Panc1 (cell line): ENCODE measurements at regions not wholly inside any gene's neighbourhood (a gene's known extent, or its start where the extent isn't known, plus 50 kb on each side); places are given as distances from the start of the nearest gene placed in this dataset.

Experiments
- ATAC-seq: fragments of 200-7000 bp; cut with Tn5 transposase; 2 replicates; pipeline ENCODE4 v1.9.1; 2020; ENCODE audit warnings: mild to moderate bottlenecking, moderate library complexity
- BruUV-seq: library from RNA; stranded (reverse); fragments of 400-500 nt; replicated peaks from 2 replicates; lab custom pipeline; 2021; lab: Mats Ljungman, UMichigan
- CTCF ChIA-PET: fragments of 300-600 bp; sonication (Branson Sonifier 250); formaldehyde crosslinking; loops from one replicate; lab custom pipeline; 2022; ENCODE audit warnings: antibody characterized with exemption; lab: Charles Lee
- POLR2A ChIA-PET: fragments of 300-600 bp; sonication (Branson Sonifier 250); formaldehyde crosslinking; loops from one replicate; lab custom pipeline; 2022; ENCODE audit warnings: antibody characterized with exemption; lab: Charles Lee
- DNase-seq: peaks from one replicate; pipeline ENCODE4 v3.0.0-alpha.2; 2010; ENCODE audit warnings: low read depth, low spot score
- H3K27ac ChIP-seq: 2 replicates; pipeline ENCODE4 v1.5.1; 2011; ENCODE audit warnings: mild to moderate bottlenecking, low read length, inconsistent platforms
- H3K27me3 ChIP-seq: fragments of 200-500 bp; sonication (Bioruptor generic); 2 replicates; pipeline ENCODE4 v1.6.0; 2014; ENCODE audit warnings: low read length, inconsistent platforms; ENCODE audit not compliant: control insufficient read depth, insufficient read depth
- H3K36me3 ChIP-seq: fragments of 200-500 bp; sonication (Bioruptor generic); 2 replicates; pipeline ENCODE4 v1.5.1; 2014; ENCODE audit warnings: inconsistent platforms, mild to moderate bottlenecking, low read length, moderate library complexity; ENCODE audit not compliant: control insufficient read depth, insufficient read depth
- H3K4me1 ChIP-seq: 2 replicates; pipeline ENCODE4 v1.5.1; 2011; ENCODE audit warnings: inconsistent platforms, mild to moderate bottlenecking, low read length, moderate library complexity; ENCODE audit not compliant: control insufficient read depth, insufficient read depth
- H3K4me3 ChIP-seq, 2 experiments: 2 replicates each; pipeline ENCODE4 v1.5.1; 2011 to 2012; ENCODE audit warnings: low read depth in 2 of 2, low read length in 2 of 2, mild to moderate bottlenecking in 2 of 2, inconsistent platforms in 1 of 2, moderate library complexity in 1 of 2
- H3K9me3 ChIP-seq: fragments of 200-500 bp; sonication (Bioruptor generic); 2 replicates; pipeline ENCODE4 v1.5.1; 2014; ENCODE audit warnings: low read depth, mild to moderate bottlenecking, inconsistent platforms, low read length, moderate library complexity; ENCODE audit not compliant: control insufficient read depth, insufficient read depth
- CTCF ChIP-seq: fragments of 450-650 bp; IDR thresholded peaks from 2 replicates; pipeline ENCODE4 v1.5.1; 2017; ENCODE audit warnings: mild to moderate bottlenecking
- POLR2AphosphoS5 ChIP-seq: IDR thresholded peaks from 2 replicates; pipeline ENCODE4 v1.6.1; 2012; ENCODE audit warnings: mild to moderate bottlenecking, low read depth, low read length, moderate library complexity
- SIN3A ChIP-seq: IDR thresholded peaks from 2 replicates; pipeline ENCODE4 v1.6.1; 2012; ENCODE audit warnings: low read depth, mild to moderate bottlenecking, low read length, moderate library complexity, borderline replicate concordance; ENCODE audit not compliant: insufficient read depth
- TCF7L2 ChIP-seq: IDR thresholded peaks from 2 replicates; pipeline ENCODE4 v1.6.1; 2011; ENCODE audit warnings: mild to moderate bottlenecking, low read depth, low read length, inconsistent platforms
- in situ Hi-C: cut with HindIII; loops from 2 replicates; pipeline ENCODE4 v1.10.0; 2016; ENCODE audit warnings: low sequenced_read_pairs, low pct_unique_long_range_greater_than_20kb
- intact Hi-C: fragments of 100-400 bp; cut with micrococcal nuclease; formaldehyde crosslinking; loops from one replicate; pipeline ENCODE4 v1.10.0; 2022; ENCODE audit not compliant: unreplicated experiment
- TF ChIP-seq, protein P1 (sequence below), 2 experiments: IDR thresholded peaks; 2 replicates each; pipeline ENCODE4 v1.6.1; 2011 to 2012; ENCODE audit warnings: low read depth in 2 of 2, control low read depth in 1 of 2, low read length in 1 of 2, mild to moderate bottlenecking in 1 of 2, moderate library complexity in 1 of 2; ENCODE audit not compliant: insufficient read depth in 1 of 2

DNA sequence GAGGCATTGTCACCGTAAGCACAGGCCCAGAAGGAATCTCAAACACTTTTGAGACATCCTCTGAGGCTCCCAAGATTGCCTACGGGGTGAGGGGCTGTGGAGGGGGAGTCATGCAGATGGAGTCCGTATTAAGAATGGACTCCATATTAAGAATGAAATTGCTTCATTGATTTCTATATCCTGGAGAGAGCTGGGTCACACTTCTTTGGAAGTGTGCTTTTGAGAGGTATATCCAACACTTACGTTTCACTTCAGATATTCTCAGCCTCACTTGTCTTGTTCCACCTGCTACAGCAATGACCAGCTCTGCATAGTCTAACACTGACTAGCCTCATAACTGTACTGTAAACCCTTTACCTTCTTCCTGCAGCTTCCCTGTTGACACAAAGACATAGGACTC, 62.6 kb upstream of the ARHGAP5 start:
- ATAC-seq: no peak
- TF ChIP-seq, protein P1, sequence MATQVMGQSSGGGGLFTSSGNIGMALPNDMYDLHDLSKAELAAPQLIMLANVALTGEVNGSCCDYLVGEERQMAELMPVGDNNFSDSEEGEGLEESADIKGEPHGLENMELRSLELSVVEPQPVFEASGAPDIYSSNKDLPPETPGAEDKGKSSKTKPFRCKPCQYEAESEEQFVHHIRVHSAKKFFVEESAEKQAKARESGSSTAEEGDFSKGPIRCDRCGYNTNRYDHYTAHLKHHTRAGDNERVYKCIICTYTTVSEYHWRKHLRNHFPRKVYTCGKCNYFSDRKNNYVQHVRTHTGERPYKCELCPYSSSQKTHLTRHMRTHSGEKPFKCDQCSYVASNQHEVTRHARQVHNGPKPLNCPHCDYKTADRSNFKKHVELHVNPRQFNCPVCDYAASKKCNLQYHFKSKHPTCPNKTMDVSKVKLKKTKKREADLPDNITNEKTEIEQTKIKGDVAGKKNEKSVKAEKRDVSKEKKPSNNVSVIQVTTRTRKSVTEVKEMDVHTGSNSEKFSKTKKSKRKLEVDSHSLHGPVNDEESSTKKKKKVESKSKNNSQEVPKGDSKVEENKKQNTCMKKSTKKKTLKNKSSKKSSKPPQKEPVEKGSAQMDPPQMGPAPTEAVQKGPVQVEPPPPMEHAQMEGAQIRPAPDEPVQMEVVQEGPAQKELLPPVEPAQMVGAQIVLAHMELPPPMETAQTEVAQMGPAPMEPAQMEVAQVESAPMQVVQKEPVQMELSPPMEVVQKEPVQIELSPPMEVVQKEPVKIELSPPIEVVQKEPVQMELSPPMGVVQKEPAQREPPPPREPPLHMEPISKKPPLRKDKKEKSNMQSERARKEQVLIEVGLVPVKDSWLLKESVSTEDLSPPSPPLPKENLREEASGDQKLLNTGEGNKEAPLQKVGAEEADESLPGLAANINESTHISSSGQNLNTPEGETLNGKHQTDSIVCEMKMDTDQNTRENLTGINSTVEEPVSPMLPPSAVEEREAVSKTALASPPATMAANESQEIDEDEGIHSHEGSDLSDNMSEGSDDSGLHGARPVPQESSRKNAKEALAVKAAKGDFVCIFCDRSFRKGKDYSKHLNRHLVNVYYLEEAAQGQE (IDR thresholded peaks at IDR 0.05; ENCODE audit: insufficient read depth in 1 of 2, low read depth in 2 of 2, low read length in 1 of 2): no peak
- TF ChIP-seq SIN3A: no peak
- TF ChIP-seq POLR2AphosphoS5: no peak
- ChIA-PET CTCF (no interaction called here), POLR2A (no interaction called here)
- Histone ChIP-seq H3K36me3 (no peaks in the 10 kb centered on the region), H3K4me3 (no peak overlapping the region), H3K4me1 (peaks cover 11% of the 10 kb centered on the region), H3K27me3 (no peaks in the 10 kb centered on the region), H3K9me3 (no peaks in the 10 kb centered on the region), H3K27ac (no peak overlapping the region)
- no TSS peak for BruUV-seq
- intact Hi-C loops: no loop called here
- in situ Hi-C loops: no loop called here
- no peak for DNase-seq

GRCh38 chr14:32015166-32015565, 61.9 kb upstream of the ARHGAP5 start:
- no peak for ATAC-seq
- TF ChIP-seq SIN3A: no peak
- no peak for TF ChIP-seq CTCF
- TF ChIP-seq, protein P1 (IDR thresholded peaks at IDR 0.05; ENCODE audit: insufficient read depth in 1 of 2, low read depth in 2 of 2, low read length in 1 of 2): no peak
- no peak for TF ChIP-seq TCF7L2
- TF ChIP-seq POLR2AphosphoS5: no peak
- POLR2A ChIA-PET: no interaction called here

More at GRCh38 chr14:32015166-32015565, 61.9 kb upstream of the ARHGAP5 start:
- Histone ChIP-seq H3K4me1 (peaks cover 6% of the 10 kb centered on the region; the same call in 1 of the 2 replicates), H3K27me3 (no peaks in the 10 kb centered on the region), H3K9me3 (no peaks in the 10 kb centered on the region), H3K36me3 (no peaks in the 10 kb centered on the region), H3K4me3 (no peak overlapping the region), H3K27ac (no peak overlapping the region)
- no TSS peak for BruUV-seq
- in situ Hi-C loops (no loop called here), intact Hi-C loops (no loop called here)
- CTCF ChIA-PET: no interaction called here
- DNase-seq: no peak
